Nucleus accumbens (tissue), 56 donors: ENCODE measurements at regions not wholly inside any gene's neighbourhood (a gene's known extent, or its start where the extent isn't known, plus 50 kb on each side); places are given as distances from the start of the nearest gene placed in this dataset.

Experiments used
- DNase-seq, 56 donors: peaks; one replicate each; lab custom pipeline; 2025; lab: John Stamatoyannopoulos, UW

GRCh38 chr12:110993434-110993833, 73.1 kb upstream of the MYL2 start:
- DNase-seq, result no peak

GRCh38 chr12:110992909-110993308, 72.5 kb upstream of the MYL2 start:
- no peak for DNase-seq

GRCh38 chr12:110983811-110984210, 63.4 kb upstream of the MYL2 start:
- DNase-seq, result no peak

- DNase-seq, result no peak
Measured at GRCh38 chr12:110972866-110973265, 52.5 kb upstream of the MYL2 start.

- no peak for DNase-seq
Measured at GRCh38 chr12:110971936-110972335, 51.6 kb upstream of the MYL2 start.

GRCh38 chr12:110971189-110971920, 51.0 kb upstream of the MYL2 start:
- no peak for DNase-seq
